NT2/D1 (cell line): ENCODE measurements at regions not wholly inside any gene's neighbourhood (a gene's known extent, or its start where the extent isn't known, plus 50 kb on each side); places are given as distances from the start of the nearest gene placed in this dataset.

Experiments
- DNase-seq: peaks from one replicate; pipeline ENCODE4 v3.0.0-alpha.2; 2011; ENCODE audit warnings: low read depth, low spot score
- H3K27me3 ChIP-seq: 2 replicates; pipeline ENCODE4 v1.6.0; 2011; ENCODE audit warnings: mild to moderate bottlenecking; ENCODE audit not compliant: insufficient read length, insufficient read depth
- H3K36me3 ChIP-seq: 2 replicates; pipeline ENCODE4 v1.6.1; 2011; ENCODE audit warnings: mild to moderate bottlenecking, low read length, mixed read lengths; ENCODE audit not compliant: insufficient read depth, insufficient read length
- H3K4me1 ChIP-seq: 2 replicates; pipeline ENCODE4 v1.5.1; 2011; ENCODE audit not compliant: insufficient read depth, insufficient read length
- H3K4me3 ChIP-seq: 2 replicates; pipeline ENCODE4 v1.5.1; 2011; ENCODE audit warnings: low read depth; ENCODE audit not compliant: insufficient read length
- H3K9ac ChIP-seq: 2 replicates; pipeline ENCODE4 v1.6.0; 2011; ENCODE audit warnings: low read depth; ENCODE audit not compliant: insufficient read length
- H3K9me3 ChIP-seq: 2 replicates; pipeline ENCODE4 v1.5.1; 2011; ENCODE audit warnings: mild to moderate bottlenecking, low read length; ENCODE audit not compliant: insufficient read depth
- SUZ12 ChIP-seq: IDR thresholded peaks from 2 replicates; pipeline ENCODE4 v1.6.1; 2011; ENCODE audit not compliant: insufficient read length, insufficient read depth; ENCODE audit errors: extremely low read depth
- YY1 ChIP-seq: IDR thresholded peaks from 2 replicates; pipeline ENCODE4 v1.6.1; 2011; ENCODE audit not compliant: insufficient read length, insufficient read depth
- ZNF274 ChIP-seq: IDR thresholded peaks from 2 replicates; pipeline ENCODE4 v1.6.1; 2011; ENCODE audit warnings: mild to moderate bottlenecking, low read depth, low read length

DNA sequence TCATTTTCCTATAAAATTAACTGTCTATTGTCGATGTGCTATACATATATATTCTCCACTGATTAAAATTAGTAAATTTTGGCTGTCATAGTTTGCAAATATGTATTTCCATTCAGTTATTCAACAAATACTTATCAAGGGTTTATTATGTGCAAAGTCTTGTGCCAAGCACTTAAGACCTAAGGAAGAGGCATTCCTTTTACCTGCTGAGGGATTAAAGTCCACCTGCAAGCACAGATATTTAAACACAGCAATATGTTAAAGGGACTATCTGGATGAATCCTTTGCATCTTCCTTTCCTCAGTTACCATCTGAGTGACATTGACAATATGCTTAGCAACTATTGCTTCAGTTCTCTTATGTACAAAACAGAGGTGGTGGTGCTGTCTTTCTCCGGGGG lies 89.3 kb downstream of the LIG4 start:
- Histone ChIP-seq H3K9ac (no peak overlapping the region), H3K9me3 (no peaks in the 10 kb centered on the region), H3K4me1 (no peaks in the 10 kb centered on the region), H3K27me3 (no peaks in the 10 kb centered on the region), H3K36me3 (no peaks in the 10 kb centered on the region), H3K4me3 (no peak overlapping the region)
- no peak for DNase-seq
- TF ChIP-seq SUZ12 (no peak), YY1 (no peak), ZNF274 (no peak)

- no peaks in the 10 kb centered on the region for H3K9me3 ChIP-seq
- H3K9ac ChIP-seq, result no peak overlapping the region
- H3K27me3 ChIP-seq, result no peaks in the 10 kb centered on the region
- TF ChIP-seq SUZ12, result no peak
- TF ChIP-seq ZNF274, result no peak
- TF ChIP-seq YY1, result no peak
- no peaks in the 10 kb centered on the region for H3K4me1 ChIP-seq
- no peak for DNase-seq
- H3K4me3 ChIP-seq, result no peak overlapping the region
- no peaks in the 10 kb centered on the region for H3K36me3 ChIP-seq
Observed at GRCh38 chr13:108121406-108121805, 93.9 kb downstream of the LIG4 start.

DNA sequence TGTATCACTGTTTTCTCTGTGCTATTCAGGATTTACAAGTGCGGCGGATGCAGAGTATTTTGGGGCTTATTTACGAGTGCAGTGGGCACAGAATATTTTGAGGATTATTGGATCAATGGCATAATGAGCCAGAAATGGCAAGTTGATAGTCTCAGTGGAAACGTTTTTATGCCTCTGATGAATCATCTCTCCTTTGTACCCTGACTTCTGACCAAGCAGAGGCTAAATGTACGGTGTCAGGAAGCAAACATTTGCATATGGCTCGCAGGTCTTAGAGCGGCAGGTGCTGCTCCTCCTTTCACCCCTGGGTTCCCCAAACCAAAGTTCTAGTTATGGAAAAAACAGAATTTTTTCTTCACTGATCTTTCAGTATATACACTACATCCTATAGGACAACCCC lies 94.5 kb downstream of the LIG4 start:
- no peak for DNase-seq
- H3K27me3 ChIP-seq, result no peaks in the 10 kb centered on the region
- no peaks in the 10 kb centered on the region for H3K9me3 ChIP-seq
- no peaks in the 10 kb centered on the region for H3K36me3 ChIP-seq
- H3K4me3 ChIP-seq, result no peak overlapping the region
- no peaks in the 10 kb centered on the region for H3K4me1 ChIP-seq
- no peak overlapping the region for H3K9ac ChIP-seq
- TF ChIP-seq SUZ12, result no peak
- TF ChIP-seq ZNF274, result no peak
- TF ChIP-seq YY1, result no peak

DNA sequence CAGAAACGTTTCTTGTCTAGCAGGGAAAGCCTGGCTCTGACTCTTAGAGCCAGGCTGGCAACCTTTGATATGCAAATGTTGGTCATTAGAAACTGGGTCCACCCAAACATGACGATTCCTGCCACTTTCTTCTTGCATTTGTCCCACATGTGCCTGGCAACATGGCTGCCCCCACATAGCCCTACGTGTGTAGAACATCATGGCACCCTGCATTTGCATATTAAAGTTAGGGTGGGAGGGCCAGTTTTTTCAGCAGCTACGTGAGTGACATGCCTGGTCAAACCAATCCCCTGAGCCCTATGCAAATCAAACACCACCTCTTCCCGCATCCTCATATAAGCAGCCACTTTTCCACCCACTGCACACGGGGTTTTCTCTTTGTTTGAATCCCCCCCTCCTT lies 95.0 kb downstream of the LIG4 start:
- TF ChIP-seq ZNF274, result no peak
- no peak for TF ChIP-seq YY1
- TF ChIP-seq SUZ12, result no peak
- Histone ChIP-seq H3K4me1 (no peaks in the 10 kb centered on the region), H3K36me3 (no peaks in the 10 kb centered on the region), H3K27me3 (no peaks in the 10 kb centered on the region), H3K4me3 (no peak overlapping the region), H3K9me3 (no peaks in the 10 kb centered on the region), H3K9ac (no peak overlapping the region)
- peak; percentile 9 for DNase-seq

GRCh38 chr13:108115738-108116137 lies 99.6 kb downstream of the LIG4 start:
- no peaks in the 10 kb centered on the region for H3K9me3 ChIP-seq
- no peaks in the 10 kb centered on the region for H3K36me3 ChIP-seq
- TF ChIP-seq SUZ12 (no peak), ZNF274 (no peak), YY1 (no peak)
- no peak for DNase-seq
- no peak overlapping the region for H3K9ac ChIP-seq
- no peaks in the 10 kb centered on the region for H3K27me3 ChIP-seq
- H3K4me1 ChIP-seq, result no peaks in the 10 kb centered on the region
- H3K4me3 ChIP-seq, result no peak overlapping the region

- DNase-seq, result no peak
- no peak for TF ChIP-seq ZNF274
- TF ChIP-seq SUZ12, result no peak
- TF ChIP-seq YY1, result no peak
- H3K9ac ChIP-seq, result no peak overlapping the region
- no peaks in the 10 kb centered on the region for H3K4me1 ChIP-seq
- H3K27me3 ChIP-seq, result no peaks in the 10 kb centered on the region
- H3K36me3 ChIP-seq, result no peaks in the 10 kb centered on the region
- no peaks in the 10 kb centered on the region for H3K9me3 ChIP-seq
- H3K4me3 ChIP-seq, result no peak overlapping the region
Observed at GRCh38 chr13:108113407-108113806, 101.9 kb downstream of the LIG4 start.

DNA sequence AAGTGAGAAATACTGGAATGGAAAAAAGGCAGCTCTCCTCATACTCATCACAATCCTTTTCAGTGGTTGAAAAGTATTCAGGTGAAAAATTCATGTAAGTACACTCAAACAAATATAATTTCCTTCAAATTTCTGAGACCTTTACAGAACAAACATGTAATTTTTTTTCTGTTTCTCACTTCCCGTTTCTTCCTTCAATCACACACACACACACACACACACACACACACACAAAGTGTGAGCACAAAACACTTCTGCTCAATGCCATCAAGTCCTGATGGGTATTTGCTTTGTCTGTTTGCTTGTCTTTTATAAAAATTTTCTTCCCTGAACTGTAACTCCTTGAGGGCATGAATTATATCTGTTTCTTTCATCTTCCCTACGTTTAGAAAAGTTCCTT lies 110.6 kb downstream of the LIG4 start:
- Histone ChIP-seq H3K36me3 (no peaks in the 10 kb centered on the region), H3K27me3 (no peaks in the 10 kb centered on the region)
- no peak for DNase-seq

GRCh38 chr13:108102771-108103170 lies 112.6 kb downstream of the LIG4 start:
- H3K4me3 ChIP-seq, result no peak overlapping the region
- H3K27me3 ChIP-seq, result no peaks in the 10 kb centered on the region
- no peaks in the 10 kb centered on the region for H3K36me3 ChIP-seq
- no peak for DNase-seq
- no peaks in the 10 kb centered on the region for H3K4me1 ChIP-seq
- H3K9ac ChIP-seq, result no peak overlapping the region
- H3K9me3 ChIP-seq, result no peaks in the 10 kb centered on the region
- TF ChIP-seq YY1 (no peak), SUZ12 (no peak), ZNF274 (no peak)

More for the DNA sequence above, 110.6 kb downstream of the LIG4 start:
- no peaks in the 10 kb centered on the region for H3K9me3 ChIP-seq
- no peak overlapping the region for H3K9ac ChIP-seq
- H3K4me1 ChIP-seq, result no peaks in the 10 kb centered on the region
- no peak overlapping the region for H3K4me3 ChIP-seq
- TF ChIP-seq SUZ12 (no peak), YY1 (no peak), ZNF274 (no peak)
